Suprapubic skin (tissue), 4 donors: ENCODE measurements at regions not wholly inside any gene's neighbourhood (a gene's known extent, or its start where the extent isn't known, plus 50 kb on each side); places are given as distances from the start of the nearest gene placed in this dataset.

ENCODE experiments used
- CTCF ChIP-seq, 2 donors: fragments of 200-600 bp in 1 of 2; fragments of 450-650 bp in 1 of 2; sonication (generic) in 1 of 2; IDR thresholded peaks; one replicate each; pipeline ENCODE4 v1.5.1; 2016 to 2019; ENCODE audit warnings: antibody characterized with exemption in 2 of 2, mild to moderate bottlenecking in 1 of 2, moderate library complexity in 1 of 2
- EP300 ChIP-seq: sonication (generic); formaldehyde crosslinking; IDR thresholded peaks from one replicate; pipeline ENCODE4 v1.6.1; 2017; ENCODE audit warnings: antibody characterized with exemption
- POLR2A ChIP-seq, 2 donors: fragments of 450-650 bp; IDR thresholded peaks; one replicate each; pipeline ENCODE4 v1.6.1; 2017; ENCODE audit warnings: antibody characterized with exemption in 2 of 2, mild to moderate bottlenecking in 2 of 2, moderate library complexity in 2 of 2
- POLR2AphosphoS5 ChIP-seq, 3 donors: sonication (generic); formaldehyde crosslinking; IDR thresholded peaks; one replicate each; pipeline ENCODE4 v1.6.1; 2017; ENCODE audit warnings: antibody characterized with exemption in 3 of 3

GRCh38 chr12:58633479-58633878 is 286.8 kb downstream of the LRIG3 start:
- TF ChIP-seq CTCF (IDR thresholded peaks at IDR 0.05): no peak
- TF ChIP-seq POLR2AphosphoS5 (IDR thresholded peaks at IDR 0.05): no peak
- TF ChIP-seq POLR2A (IDR thresholded peaks at IDR 0.05): no peak
- TF ChIP-seq EP300: no peak
